Endothelial cell of umbilical vein (primary cell): ENCODE measurements at regions not wholly inside any gene's neighbourhood (a gene's known extent, or its start where the extent isn't known, plus 50 kb on each side); places are given as distances from the start of the nearest gene placed in this dataset.

Experiments used
- BruUV-seq: library from RNA; stranded (reverse); fragments of 400-500 nt; replicated peaks from 2 replicates; lab custom pipeline; 2021; lab: Mats Ljungman, UMichigan
- CTCF ChIA-PET: fragments of 300-600, 350-600 bp; sonication (Branson Sonifier 250); formaldehyde crosslinking; loops from one replicate; lab custom pipeline; 2021; ENCODE audit warnings: antibody characterized with exemption, inconsistent platforms; lab: Charles Lee
- POLR2A ChIA-PET: fragments of 300-600, 350-600 bp; sonication (Branson Sonifier 250); formaldehyde crosslinking; loops from one replicate; lab custom pipeline; 2021; ENCODE audit warnings: antibody characterized with exemption, inconsistent platforms; lab: Charles Lee
- DNase-seq: peaks from one replicate; pipeline ENCODE4 v3.0.0-alpha.2; 2011; ENCODE audit warnings: low read depth, low spot score
- FAIRE-seq: peaks from 2 replicates; lab custom pipeline; 2011; peaks lifted over from hg19 to GRCh38; lab: Jason Lieb, UNC
- H2AFZ ChIP-seq: 2 replicates; pipeline ENCODE4 v1.6.0; 2012; ENCODE audit warnings: low read depth, low read length, control low read depth, inconsistent platforms
- H3K27ac ChIP-seq: 2 replicates; pipeline ENCODE4 v1.5.1; 2011; ENCODE audit warnings: low read depth, mild to moderate bottlenecking, control low read depth, low read length, moderate library complexity; ENCODE audit not compliant: insufficient read depth
- H3K27me3 ChIP-seq, 2 experiments: 2 replicates each; pipeline versions ENCODE4 v1.6.0 to v1.6.1; 2011; ENCODE audit warnings: low read length in 2 of 2, mixed read lengths in 1 of 2; ENCODE audit not compliant: control insufficient read depth in 2 of 2, insufficient read depth in 2 of 2
- H3K36me3 ChIP-seq, 2 experiments: 2 replicates in 1 of 2; 3 replicates in 1 of 2; pipeline ENCODE4 v1.5.1; 2011; ENCODE audit warnings: low read length in 2 of 2, mild to moderate bottlenecking in 1 of 2, moderate library complexity in 1 of 2; ENCODE audit not compliant: control insufficient read depth in 2 of 2, insufficient read depth in 2 of 2; ENCODE audit errors: extremely low read depth in 1 of 2
- H3K4me1 ChIP-seq: 3 replicates; pipeline ENCODE4 v1.5.1; 2011; ENCODE audit warnings: mild to moderate bottlenecking, low read length; ENCODE audit not compliant: control insufficient read depth, insufficient read depth; ENCODE audit errors: extremely low read depth
- H3K4me2 ChIP-seq: 2 replicates; pipeline ENCODE4 v1.6.1; 2011; ENCODE audit warnings: low read length, control low read depth, mixed read lengths; ENCODE audit not compliant: insufficient read depth
- H3K4me3 ChIP-seq, 3 experiments: fragments of 200-600 bp in 1 of 3; sonication (generic), shearing (Covaris generic) in 1 of 3; replicated peaks in 1 of 3; 2 replicates each; pipeline ENCODE4 v1.5.1; 2011 to 2016; ENCODE audit warnings: control low read depth in 3 of 3, low read length in 3 of 3, mild to moderate bottlenecking in 2 of 3, inconsistent platforms in 1 of 3, low read depth in 1 of 3, moderate library complexity in 1 of 3; ENCODE audit not compliant: insufficient read depth in 1 of 3
- H3K79me2 ChIP-seq: 2 replicates; pipeline ENCODE4 v1.6.0; 2012; ENCODE audit warnings: low read length, inconsistent platforms; ENCODE audit not compliant: control insufficient read depth, insufficient read depth
- H3K9ac ChIP-seq: replicated peaks from 2 replicates; pipeline ENCODE3; 2011; ENCODE audit warnings: low read length, control low read depth; ENCODE audit not compliant: insufficient read depth; ENCODE audit errors: extremely low read depth
- H3K9me1 ChIP-seq: replicated peaks from 3 replicates; pipeline ENCODE4 v1.6.0; 2011; ENCODE audit warnings: mild to moderate bottlenecking, low read length; ENCODE audit not compliant: control insufficient read depth, insufficient read depth; ENCODE audit errors: extremely low read depth
- H3K9me3 ChIP-seq: replicated peaks from 2 replicates; pipeline ENCODE4 v1.5.1; 2012; ENCODE audit warnings: low read length, inconsistent platforms; ENCODE audit not compliant: control insufficient read depth, insufficient read depth
- H4K20me1 ChIP-seq: replicated peaks from 2 replicates; pipeline ENCODE3; 2011; ENCODE audit warnings: mild to moderate bottlenecking, low read length; ENCODE audit not compliant: control insufficient read depth, insufficient read depth; ENCODE audit errors: extremely low read depth
- EZH2 ChIP-seq: IDR thresholded peaks from 2 replicates; pipeline ENCODE4 v1.6.1; 2012; ENCODE audit warnings: borderline replicate concordance, low read depth, mild to moderate bottlenecking, moderate library complexity, low read length, inconsistent platforms; ENCODE audit not compliant: severe bottlenecking
- FOS ChIP-seq: IDR thresholded peaks from 2 replicates; pipeline ENCODE4 v1.6.1; 2011; ENCODE audit warnings: mild to moderate bottlenecking, low read length, moderate library complexity, borderline replicate concordance; ENCODE audit not compliant: insufficient read depth
- GATA2 ChIP-seq: IDR thresholded peaks from 2 replicates; pipeline ENCODE4 v1.7.0; 2011; ENCODE audit warnings: low read depth, mild to moderate bottlenecking, moderate library complexity, mixed read lengths, low read length; ENCODE audit not compliant: insufficient read length, insufficient read depth
- JUN ChIP-seq: IDR thresholded peaks from 2 replicates; pipeline ENCODE4 v1.6.1; 2011; ENCODE audit warnings: borderline replicate concordance, low read depth; ENCODE audit not compliant: insufficient read length, insufficient read depth
- MAX ChIP-seq: IDR thresholded peaks from 2 replicates; pipeline ENCODE4 v1.6.1; 2011; ENCODE audit not compliant: insufficient read depth, insufficient read length
- MYC ChIP-seq: IDR thresholded peaks from one replicate; pipeline ENCODE4 v1.6.1; 2011; ENCODE audit warnings: mild to moderate bottlenecking, low read depth, low read length
- POLR2A ChIP-seq: IDR thresholded peaks from 2 replicates; pipeline ENCODE4 v1.6.1; 2012; ENCODE audit warnings: low read depth, mild to moderate bottlenecking, control low read depth, low read length
- POLR2AphosphoS5 ChIP-seq: IDR thresholded peaks from 2 replicates; pipeline ENCODE4 v1.6.1; 2012; ENCODE audit warnings: low read depth, mild to moderate bottlenecking, control low read depth, low read length, moderate library complexity; ENCODE audit not compliant: insufficient read depth
- dilution Hi-C: fragments of 300-500 bp; cut with MboI; formaldehyde crosslinking; loops from one replicate; pipeline ENCODE4 v1.15.0; 2019; ENCODE audit warnings: low sequenced_read_pairs; ENCODE audit not compliant: extremely low pct_ligation_motif_present
- intact Hi-C: fragments of 100-400 bp; cut with micrococcal nuclease; formaldehyde crosslinking; loops from one replicate; pipeline ENCODE4 v1.10.0; 2022
- TF ChIP-seq, protein P1 (sequence below), 2 donors: IDR thresholded peaks; 1 replicate in 1 of 2; 2 replicates in 1 of 2; pipeline ENCODE4 v1.5.1; 2011; ENCODE audit warnings: low read length in 2 of 2, mild to moderate bottlenecking in 2 of 2, moderate library complexity in 2 of 2, control low read depth in 1 of 2, inconsistent platforms in 1 of 2, low read depth in 1 of 2; ENCODE audit not compliant: insufficient read depth in 1 of 2; ENCODE audit errors: extremely low read depth in 1 of 2

- TF ChIP-seq MAX (no peak), GATA2 (no peak), EZH2 (no peak), POLR2A (no peak), MYC (no peak), FOS (no peak), JUN (no peak), POLR2AphosphoS5 (no peak)
- TF ChIP-seq, protein P1, sequence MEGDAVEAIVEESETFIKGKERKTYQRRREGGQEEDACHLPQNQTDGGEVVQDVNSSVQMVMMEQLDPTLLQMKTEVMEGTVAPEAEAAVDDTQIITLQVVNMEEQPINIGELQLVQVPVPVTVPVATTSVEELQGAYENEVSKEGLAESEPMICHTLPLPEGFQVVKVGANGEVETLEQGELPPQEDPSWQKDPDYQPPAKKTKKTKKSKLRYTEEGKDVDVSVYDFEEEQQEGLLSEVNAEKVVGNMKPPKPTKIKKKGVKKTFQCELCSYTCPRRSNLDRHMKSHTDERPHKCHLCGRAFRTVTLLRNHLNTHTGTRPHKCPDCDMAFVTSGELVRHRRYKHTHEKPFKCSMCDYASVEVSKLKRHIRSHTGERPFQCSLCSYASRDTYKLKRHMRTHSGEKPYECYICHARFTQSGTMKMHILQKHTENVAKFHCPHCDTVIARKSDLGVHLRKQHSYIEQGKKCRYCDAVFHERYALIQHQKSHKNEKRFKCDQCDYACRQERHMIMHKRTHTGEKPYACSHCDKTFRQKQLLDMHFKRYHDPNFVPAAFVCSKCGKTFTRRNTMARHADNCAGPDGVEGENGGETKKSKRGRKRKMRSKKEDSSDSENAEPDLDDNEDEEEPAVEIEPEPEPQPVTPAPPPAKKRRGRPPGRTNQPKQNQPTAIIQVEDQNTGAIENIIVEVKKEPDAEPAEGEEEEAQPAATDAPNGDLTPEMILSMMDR (IDR thresholded peaks at IDR 0.05; ENCODE audit: extremely low read depth in 1 of 2, insufficient read depth in 1 of 2, low read depth in 1 of 2, low read length in 2 of 2) = no peak
- CTCF ChIA-PET = no interaction called here
These were observed 81.4 kb upstream of the CDH4 start for GRCh38 chr20:61170496-61171320.

More at GRCh38 chr20:61170496-61171320, 81.4 kb upstream of the CDH4 start:
- intact Hi-C loops (no loop called here), dilution Hi-C loops (no loop called here)
- no peak overlapping the region for H3K4me2 ChIP-seq
- H2AFZ ChIP-seq = no peak overlapping the region
- H3K27me3 ChIP-seq = no peaks in the 10 kb centered on the region
- H3K27ac ChIP-seq = no peak overlapping the region
- no peaks in the 10 kb centered on the region for H3K36me3 ChIP-seq
- FAIRE-seq = no peak
- H3K4me3 ChIP-seq = no peak overlapping the region
- no peaks in the 10 kb centered on the region for H3K79me2 ChIP-seq
- H4K20me1 ChIP-seq = no peaks in the 10 kb centered on the region
- H3K9ac ChIP-seq = no peak overlapping the region
- BruUV-seq = no TSS peak
- no peaks in the 10 kb centered on the region for H3K9me1 ChIP-seq
- DNase-seq = no peak
- POLR2A ChIA-PET = no interaction called here
- peaks cover 9% of the 10 kb centered on the region for H3K9me3 ChIP-seq
- H3K4me1 ChIP-seq = no peaks in the 10 kb centered on the region
